Fibroblast of villous mesenchyme (primary cell): ENCODE measurements at regions not wholly inside any gene's neighbourhood (a gene's known extent, or its start where the extent isn't known, plus 50 kb on each side); places are given as distances from the start of the nearest gene placed in this dataset. TPM values are rescaled to one million over a fixed set of nuclear protein-coding genes. Genes with fewer than 3 reads are reported as not detected.

Source experiments
- DNase-seq: peaks from one replicate; pipeline ENCODE4 v3.0.0-alpha.2; 2010; ENCODE audit warnings: low read depth
- H3K4me3 ChIP-seq: 2 replicates; pipeline ENCODE4 v1.5.1; 2011; ENCODE audit warnings: low read depth, mild to moderate bottlenecking, low read length
- CTCF ChIP-seq: IDR thresholded peaks from 2 replicates; pipeline ENCODE4 v1.5.1; 2012; ENCODE audit warnings: low read depth, mild to moderate bottlenecking, low read length; ENCODE audit not compliant: insufficient read depth
- small RNA-seq: library from RNA; depleted of rRNA; stranded (forward); fragments of <200 nt; gene quantifications from one replicate; pipeline ENCODE3, GENCODE V24; 2012

GRCh38 chr3:89043406-89043932 is 64.0 kb upstream of the EPHA3 start:
- DNase-seq: no peak
- H3K4me3 ChIP-seq: no peak overlapping the region
- no peak for TF ChIP-seq CTCF

- no peak for TF ChIP-seq CTCF
- no peak overlapping the region for H3K4me3 ChIP-seq
- DNase-seq: no peak
Measured at GRCh38 chr3:89046661-89047060, 60.8 kb upstream of the EPHA3 start.

- peak; percentile 4 for DNase-seq
Measured at GRCh38 chr3:89049119-89049518, 58.3 kb upstream of the EPHA3 start.

GRCh38 chr3:89052386-89052785 is 55.0 kb upstream of the EPHA3 start:
- TF ChIP-seq CTCF: no peak

More at GRCh38 chr3:89049119-89049518, 58.3 kb upstream of the EPHA3 start:
- H3K4me3 ChIP-seq: no peak overlapping the region
- TF ChIP-seq CTCF: peak; percentile 40

GRCh38 chr3:89057398-89057797 is 50.0 kb upstream of the EPHA3 start:
- no peak for TF ChIP-seq CTCF
- DNase-seq: no peak
- no peak overlapping the region for H3K4me3 ChIP-seq

More at GRCh38 chr3:89052386-89052785, 55.0 kb upstream of the EPHA3 start:
- no peak overlapping the region for H3K4me3 ChIP-seq
- DNase-seq: no peak

Small RNAs in the stretch of these regions (small RNA-seq; reads per million reads assigned to genes)
- gene RF00019: not detected
